ENCODE measurements at regions not wholly inside any gene's neighbourhood (a gene's known extent, or its start where the extent isn't known, plus 50 kb on each side); places are given as distances from the start of the nearest gene placed in this dataset.

DNA sequence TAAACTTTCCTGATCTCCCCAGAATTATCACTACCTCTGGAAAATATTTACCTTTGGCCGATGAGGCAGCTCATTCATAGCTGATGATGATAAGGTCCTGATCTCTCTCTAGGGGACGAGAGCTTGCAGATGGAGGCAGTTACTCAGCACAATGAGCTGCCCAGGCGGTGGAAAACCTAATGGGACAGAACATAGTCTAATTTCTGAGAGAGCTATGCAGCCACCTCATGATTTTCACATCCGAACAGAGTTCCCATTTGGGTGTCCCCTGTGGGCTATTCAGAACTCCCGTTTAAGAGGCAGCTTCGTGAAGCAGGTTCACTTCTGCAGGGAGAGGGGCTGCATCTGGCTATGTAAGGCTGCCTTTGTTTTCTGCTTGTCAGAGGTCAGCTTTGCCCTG lies 724.6 kb upstream of the TMEM132C start:
- Histone ChIP-seq H2AFZ (ENCODE audit: low read depth, low read length) (no peak overlapping the region), H3F3A (ENCODE audit: insufficient read depth, low read length, poor library complexity, severe bottlenecking) (no peaks in the 10 kb centered on the region)

DNA sequence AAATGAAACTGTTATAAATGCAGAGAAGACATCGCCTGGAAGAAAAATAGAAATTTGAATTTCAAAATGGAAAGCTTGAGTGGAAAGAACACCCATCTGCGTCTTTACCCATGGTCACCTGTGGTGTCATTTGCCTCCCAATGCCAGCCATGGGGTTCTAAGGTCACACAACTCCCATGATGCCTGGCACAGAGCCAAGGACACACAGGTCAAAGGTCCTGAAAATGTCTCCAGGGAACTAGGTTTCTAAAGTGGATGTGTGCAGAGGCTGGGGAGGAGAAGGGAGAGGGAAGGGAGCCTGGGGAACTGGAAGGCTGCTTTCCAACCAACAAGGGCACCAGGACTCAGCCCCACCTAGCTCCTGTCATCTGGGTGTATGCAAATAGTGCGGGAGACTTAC lies 724.0 kb upstream of the TMEM132C start:
- no peaks in the 10 kb centered on the region for H3K27me3 ChIP-seq (ENCODE audit: insufficient read depth, low read depth, low read length)
- H3K9ac ChIP-seq (ENCODE audit: low read length) = no peak overlapping the region
- no peaks in the 10 kb centered on the region for H4K20me1 ChIP-seq (ENCODE audit: insufficient read depth)
- no peak overlapping the region for H3K4me2 ChIP-seq (ENCODE audit: low read length)
- H3K79me2 ChIP-seq (replicated peaks; ENCODE audit: insufficient read depth, low read length) = no peaks in the 10 kb centered on the region
- H3K27ac ChIP-seq (ENCODE audit: low read length) = no peak overlapping the region
- H3K9me3 ChIP-seq (ENCODE audit: low read length) = no peaks in the 10 kb centered on the region
- no peaks in the 10 kb centered on the region for H3K9me2 ChIP-seq (ENCODE audit: insufficient read depth, low read length)
- no peak overlapping the region for H2AFZ ChIP-seq (ENCODE audit: low read depth, low read length)
- H3F3A ChIP-seq (ENCODE audit: insufficient read depth, low read length, poor library complexity, severe bottlenecking) = no peaks in the 10 kb centered on the region
- TF ChIP-seq, protein P1, sequence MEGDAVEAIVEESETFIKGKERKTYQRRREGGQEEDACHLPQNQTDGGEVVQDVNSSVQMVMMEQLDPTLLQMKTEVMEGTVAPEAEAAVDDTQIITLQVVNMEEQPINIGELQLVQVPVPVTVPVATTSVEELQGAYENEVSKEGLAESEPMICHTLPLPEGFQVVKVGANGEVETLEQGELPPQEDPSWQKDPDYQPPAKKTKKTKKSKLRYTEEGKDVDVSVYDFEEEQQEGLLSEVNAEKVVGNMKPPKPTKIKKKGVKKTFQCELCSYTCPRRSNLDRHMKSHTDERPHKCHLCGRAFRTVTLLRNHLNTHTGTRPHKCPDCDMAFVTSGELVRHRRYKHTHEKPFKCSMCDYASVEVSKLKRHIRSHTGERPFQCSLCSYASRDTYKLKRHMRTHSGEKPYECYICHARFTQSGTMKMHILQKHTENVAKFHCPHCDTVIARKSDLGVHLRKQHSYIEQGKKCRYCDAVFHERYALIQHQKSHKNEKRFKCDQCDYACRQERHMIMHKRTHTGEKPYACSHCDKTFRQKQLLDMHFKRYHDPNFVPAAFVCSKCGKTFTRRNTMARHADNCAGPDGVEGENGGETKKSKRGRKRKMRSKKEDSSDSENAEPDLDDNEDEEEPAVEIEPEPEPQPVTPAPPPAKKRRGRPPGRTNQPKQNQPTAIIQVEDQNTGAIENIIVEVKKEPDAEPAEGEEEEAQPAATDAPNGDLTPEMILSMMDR (IDR thresholded peaks at IDR 0.05; ENCODE audit: poor library complexity, severe bottlenecking) = no peak
- TF ChIP-seq POLR2AphosphoS5 (IDR thresholded peaks at IDR 0.05) (no peak), TAF1 (IDR thresholded peaks at IDR 0.05; ENCODE audit: low read depth) (no peak), SMC3 (conservative IDR thresholded peaks at IDR 0.05; ENCODE audit: poor library complexity) (no peak), EZH2 (IDR thresholded peaks at IDR 0.05; ENCODE audit: borderline replicate concordance, insufficient read depth, low read length, poor library complexity, severe bottlenecking) (no peak), RAD21 (conservative IDR thresholded peaks at IDR 0.05) (no peak), EP300 (conservative IDR thresholded peaks at IDR 0.05; ENCODE audit: poor library complexity, severe bottlenecking) (no peak), MXI1 (conservative IDR thresholded peaks at IDR 0.05; ENCODE audit: poor library complexity, severe bottlenecking) (no peak)
- TF ChIP-seq, protein P2, sequence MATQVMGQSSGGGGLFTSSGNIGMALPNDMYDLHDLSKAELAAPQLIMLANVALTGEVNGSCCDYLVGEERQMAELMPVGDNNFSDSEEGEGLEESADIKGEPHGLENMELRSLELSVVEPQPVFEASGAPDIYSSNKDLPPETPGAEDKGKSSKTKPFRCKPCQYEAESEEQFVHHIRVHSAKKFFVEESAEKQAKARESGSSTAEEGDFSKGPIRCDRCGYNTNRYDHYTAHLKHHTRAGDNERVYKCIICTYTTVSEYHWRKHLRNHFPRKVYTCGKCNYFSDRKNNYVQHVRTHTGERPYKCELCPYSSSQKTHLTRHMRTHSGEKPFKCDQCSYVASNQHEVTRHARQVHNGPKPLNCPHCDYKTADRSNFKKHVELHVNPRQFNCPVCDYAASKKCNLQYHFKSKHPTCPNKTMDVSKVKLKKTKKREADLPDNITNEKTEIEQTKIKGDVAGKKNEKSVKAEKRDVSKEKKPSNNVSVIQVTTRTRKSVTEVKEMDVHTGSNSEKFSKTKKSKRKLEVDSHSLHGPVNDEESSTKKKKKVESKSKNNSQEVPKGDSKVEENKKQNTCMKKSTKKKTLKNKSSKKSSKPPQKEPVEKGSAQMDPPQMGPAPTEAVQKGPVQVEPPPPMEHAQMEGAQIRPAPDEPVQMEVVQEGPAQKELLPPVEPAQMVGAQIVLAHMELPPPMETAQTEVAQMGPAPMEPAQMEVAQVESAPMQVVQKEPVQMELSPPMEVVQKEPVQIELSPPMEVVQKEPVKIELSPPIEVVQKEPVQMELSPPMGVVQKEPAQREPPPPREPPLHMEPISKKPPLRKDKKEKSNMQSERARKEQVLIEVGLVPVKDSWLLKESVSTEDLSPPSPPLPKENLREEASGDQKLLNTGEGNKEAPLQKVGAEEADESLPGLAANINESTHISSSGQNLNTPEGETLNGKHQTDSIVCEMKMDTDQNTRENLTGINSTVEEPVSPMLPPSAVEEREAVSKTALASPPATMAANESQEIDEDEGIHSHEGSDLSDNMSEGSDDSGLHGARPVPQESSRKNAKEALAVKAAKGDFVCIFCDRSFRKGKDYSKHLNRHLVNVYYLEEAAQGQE (IDR thresholded peaks at IDR 0.05; ENCODE audit: borderline replicate concordance) = no peak
- H3K4me3 ChIP-seq (ENCODE audit: low read length) = no peak overlapping the region
- no peaks in the 10 kb centered on the region for H3K36me3 ChIP-seq (ENCODE audit: insufficient read depth, low read length)

More for the DNA sequence above, 724.6 kb upstream of the TMEM132C start:
- H3K27me3 ChIP-seq (ENCODE audit: insufficient read depth, low read depth, low read length) = no peaks in the 10 kb centered on the region
- no peak overlapping the region for H3K27ac ChIP-seq (ENCODE audit: low read length)
- no peaks in the 10 kb centered on the region for H4K20me1 ChIP-seq (ENCODE audit: insufficient read depth)
- H3K9me3 ChIP-seq (ENCODE audit: low read length) = no peaks in the 10 kb centered on the region
- H3K4me3 ChIP-seq (ENCODE audit: low read length) = no peak overlapping the region
- H3K9ac ChIP-seq (ENCODE audit: low read length) = no peak overlapping the region
- TF ChIP-seq SMC3 (conservative IDR thresholded peaks at IDR 0.05; ENCODE audit: poor library complexity) (no peak), TAF1 (IDR thresholded peaks at IDR 0.05; ENCODE audit: low read depth) (no peak), RAD21 (conservative IDR thresholded peaks at IDR 0.05) (no peak), POLR2AphosphoS5 (IDR thresholded peaks at IDR 0.05) (no peak), EZH2 (IDR thresholded peaks at IDR 0.05; ENCODE audit: borderline replicate concordance, insufficient read depth, low read length, poor library complexity, severe bottlenecking) (no peak), EP300 (conservative IDR thresholded peaks at IDR 0.05; ENCODE audit: poor library complexity, severe bottlenecking) (no peak), MXI1 (conservative IDR thresholded peaks at IDR 0.05; ENCODE audit: poor library complexity, severe bottlenecking) (no peak)
- TF ChIP-seq, protein P1 (IDR thresholded peaks at IDR 0.05; ENCODE audit: poor library complexity, severe bottlenecking) = no peak
- TF ChIP-seq, protein P2 (IDR thresholded peaks at IDR 0.05; ENCODE audit: borderline replicate concordance) = no peak
- no peaks in the 10 kb centered on the region for H3K79me2 ChIP-seq (replicated peaks; ENCODE audit: insufficient read depth, low read length)
- H3K36me3 ChIP-seq (ENCODE audit: insufficient read depth, low read length) = no peaks in the 10 kb centered on the region
- H3K4me2 ChIP-seq (ENCODE audit: low read length) = no peak overlapping the region
- no peaks in the 10 kb centered on the region for H3K9me2 ChIP-seq (ENCODE audit: insufficient read depth, low read length)
